ENCODE measurements at regions not wholly inside any gene's neighbourhood (a gene's known extent, or its start where the extent isn't known, plus 50 kb on each side); places are given as distances from the start of the nearest gene placed in this dataset.

DNA sequence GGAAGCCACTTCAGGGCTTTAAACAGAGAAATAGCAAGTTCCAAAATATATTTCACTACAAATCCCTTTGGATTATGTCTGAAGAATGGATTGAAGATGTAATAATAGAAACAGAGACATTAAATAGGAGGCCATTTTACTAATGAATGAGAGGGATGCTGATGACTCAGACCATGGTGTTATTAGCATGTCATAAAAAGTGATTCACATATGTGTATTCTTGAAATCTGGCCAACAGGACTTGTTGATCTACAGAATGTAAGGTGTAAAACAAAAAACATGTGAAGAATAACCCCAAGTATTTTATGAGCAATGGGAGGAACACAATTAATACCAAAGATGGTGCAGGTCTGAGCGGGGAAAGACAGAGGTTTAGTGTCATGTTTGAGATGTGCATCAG, 873.7 kb downstream of the SLITRK5 start:
- TF ChIP-seq ZNF274 (IDR thresholded peaks at IDR 0.05; ENCODE audit: low read depth, low read length): no peak
- TF ChIP-seq YY1 (IDR thresholded peaks at IDR 0.05; ENCODE audit: insufficient read depth, insufficient read length): no peak
